HG02678 (cell line): ENCODE measurements at regions not wholly inside any gene's neighbourhood (a gene's known extent, or its start where the extent isn't known, plus 50 kb on each side); places are given as distances from the start of the nearest gene placed in this dataset.

ENCODE experiments used
- ATAC-seq: cut with Tn5 transposase; IDR thresholded peaks from one replicate; pipeline ENCODE4 v1.9.1; 2021; ENCODE audit warnings: mild to moderate bottlenecking, moderate library complexity; ENCODE audit not compliant: unreplicated experiment

DNA sequence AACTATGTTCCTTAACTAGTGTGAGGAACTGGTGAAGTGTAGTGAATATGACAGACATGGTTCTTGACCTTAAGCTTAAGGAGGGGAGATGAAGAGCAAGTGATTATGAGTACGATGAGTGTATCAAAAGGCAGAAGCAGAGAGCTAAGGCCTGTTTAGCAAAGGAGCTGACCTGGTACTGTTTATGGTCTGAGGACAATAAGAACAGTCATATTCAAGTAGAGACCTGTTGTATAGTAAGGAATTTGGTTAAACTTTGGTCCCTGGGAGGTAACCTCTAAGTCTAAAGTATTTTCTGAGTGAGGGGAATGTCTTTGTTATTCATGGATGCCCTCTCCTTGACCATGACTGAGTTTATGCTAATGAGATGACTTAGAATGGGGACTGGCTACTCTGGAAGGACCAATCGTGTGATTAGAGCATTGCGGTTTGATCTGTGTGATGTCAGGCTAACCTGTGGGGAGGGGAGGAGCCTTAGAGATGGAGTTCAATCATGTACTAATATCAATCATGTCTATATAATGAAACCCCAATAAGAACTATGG lies 389.3 kb downstream of the BMP4 start:
- ATAC-seq = no peak

DNA sequence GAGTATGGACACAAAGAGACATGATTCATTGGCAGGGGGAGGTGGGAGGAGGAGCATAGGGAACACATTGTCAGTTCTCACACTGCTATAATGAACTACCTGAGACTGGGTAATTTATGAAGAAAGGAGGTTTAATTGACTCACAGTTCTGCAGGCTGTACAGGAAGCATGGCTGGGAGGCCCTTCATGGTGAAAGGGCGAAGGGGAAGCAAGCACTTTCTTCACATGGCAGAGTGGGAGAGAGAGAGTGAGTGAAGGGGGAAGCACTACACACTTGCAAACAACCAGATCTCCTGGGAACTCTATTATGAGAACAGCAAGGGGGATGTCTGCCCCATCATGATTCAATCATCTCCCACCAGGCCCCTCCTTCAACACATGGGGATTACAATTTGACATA lies 391.8 kb downstream of the BMP4 start:
- ATAC-seq = no peak

DNA sequence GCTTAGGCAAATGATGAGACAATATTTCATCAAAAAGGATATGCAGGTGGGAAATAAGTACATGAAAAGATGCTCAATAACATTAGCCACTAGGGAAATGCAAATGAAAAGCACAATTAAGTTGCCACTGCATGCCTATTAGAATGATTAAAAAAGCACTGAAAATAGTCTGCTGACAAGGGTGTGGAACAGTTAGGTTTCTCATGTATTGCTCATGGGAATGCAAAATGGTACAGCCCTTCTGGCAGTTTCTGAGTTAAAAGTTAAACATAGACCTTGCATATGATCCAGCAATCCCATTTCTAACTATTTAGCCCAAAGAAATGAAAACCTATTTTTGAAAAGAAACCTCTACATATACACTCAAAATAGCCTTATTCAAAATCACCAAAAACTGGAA lies 393.0 kb downstream of the BMP4 start:
- ATAC-seq = no peak

DNA sequence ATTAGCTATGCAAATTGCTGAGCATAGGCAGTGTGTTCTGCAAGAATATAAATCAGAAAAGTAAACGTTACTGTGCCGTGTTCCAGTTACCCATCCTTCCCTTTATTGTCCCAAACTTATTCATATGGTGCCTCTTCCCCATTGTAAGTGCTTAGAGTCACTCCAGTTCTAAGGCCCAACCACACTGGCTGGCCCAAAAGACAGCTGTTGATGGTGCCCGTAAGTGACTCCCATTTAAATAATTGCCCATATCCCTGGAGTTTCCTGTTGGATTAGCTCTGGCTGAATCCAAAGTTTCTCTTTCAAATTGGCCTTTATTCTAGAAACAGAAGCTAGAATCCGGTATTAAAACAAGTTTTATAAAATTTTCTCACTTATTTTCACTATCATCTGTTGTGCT lies 400.1 kb upstream of the DDHD1 start:
- ATAC-seq = no peak

DNA sequence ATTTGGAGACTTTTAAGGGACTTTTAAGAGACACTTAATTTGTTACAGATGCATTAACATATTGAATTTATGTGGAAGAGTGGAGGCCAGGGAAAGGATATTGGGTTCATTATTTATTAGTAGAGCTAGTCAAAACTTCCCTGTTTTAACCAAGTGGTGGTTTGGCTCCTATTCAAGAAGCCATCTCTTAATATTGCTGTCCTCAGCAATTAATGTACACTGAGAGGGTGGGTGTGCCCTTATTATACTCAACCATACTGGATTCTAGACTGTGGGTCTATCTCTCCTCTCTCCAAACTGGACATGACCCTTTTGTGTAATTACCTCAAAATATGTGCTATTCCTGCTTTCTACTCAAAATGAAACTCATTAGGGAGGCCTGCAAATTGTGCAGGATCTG lies 398.7 kb upstream of the DDHD1 start:
- no peak for ATAC-seq

DNA sequence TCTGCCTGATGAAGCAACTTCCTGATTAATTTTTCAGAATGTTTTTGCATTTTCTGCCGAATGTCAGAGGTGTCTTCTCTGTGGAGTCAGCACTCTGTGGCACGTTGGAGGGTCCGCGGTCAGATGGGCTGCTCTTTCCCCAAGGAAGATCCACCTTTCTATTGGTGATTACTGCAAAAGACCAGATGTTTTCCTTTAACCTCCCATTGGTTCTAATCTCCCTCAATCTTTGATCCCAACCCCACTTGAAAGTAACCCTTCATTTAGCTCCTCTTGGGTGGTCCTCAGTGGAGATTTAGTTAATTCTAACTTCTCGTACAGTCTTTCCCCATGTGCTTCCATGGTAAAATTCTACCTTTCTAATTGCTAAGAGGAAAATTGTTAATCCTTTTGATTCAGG lies 397.7 kb upstream of the DDHD1 start:
- ATAC-seq = no peak

DNA sequence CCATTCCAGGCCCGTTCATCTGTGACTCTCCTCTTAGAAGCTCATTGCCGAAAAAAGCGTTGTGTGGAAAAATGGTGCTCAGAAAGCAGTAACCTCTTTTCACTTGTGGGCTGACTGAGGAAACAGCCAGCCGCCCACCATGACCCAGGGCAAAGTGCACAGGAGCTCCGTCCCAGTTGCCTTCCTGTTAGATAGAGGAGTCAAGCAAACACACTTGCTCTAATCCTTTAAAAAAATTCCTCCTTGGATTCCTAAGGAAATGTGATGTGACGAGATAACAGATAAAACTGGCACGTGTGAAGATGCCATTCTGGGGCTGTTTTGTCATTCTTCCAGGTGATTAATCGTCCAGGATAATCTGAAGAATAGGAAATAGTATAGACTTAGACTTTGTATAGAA lies 396.8 kb upstream of the DDHD1 start:
- ATAC-seq = no peak

DNA sequence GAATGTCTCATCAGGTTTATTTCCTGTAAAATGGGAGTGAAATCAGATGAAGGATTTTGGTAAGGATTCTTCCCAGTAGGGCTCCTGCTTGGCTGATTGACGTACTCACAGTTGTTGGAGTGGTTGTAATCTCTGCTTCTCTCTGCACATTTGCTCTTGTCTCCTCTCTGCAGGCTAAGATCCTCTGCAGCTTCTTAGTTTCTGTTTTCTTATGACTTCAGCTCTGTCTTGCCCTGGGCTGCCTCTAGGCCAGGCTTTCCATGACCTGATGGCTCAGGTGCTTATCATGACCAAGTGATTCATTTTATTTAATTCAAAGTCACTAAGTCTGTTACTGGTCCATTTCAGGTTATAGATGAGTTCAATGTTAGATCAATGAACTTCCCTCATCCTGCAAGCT lies 394.5 kb upstream of the DDHD1 start:
- ATAC-seq = no peak

DNA sequence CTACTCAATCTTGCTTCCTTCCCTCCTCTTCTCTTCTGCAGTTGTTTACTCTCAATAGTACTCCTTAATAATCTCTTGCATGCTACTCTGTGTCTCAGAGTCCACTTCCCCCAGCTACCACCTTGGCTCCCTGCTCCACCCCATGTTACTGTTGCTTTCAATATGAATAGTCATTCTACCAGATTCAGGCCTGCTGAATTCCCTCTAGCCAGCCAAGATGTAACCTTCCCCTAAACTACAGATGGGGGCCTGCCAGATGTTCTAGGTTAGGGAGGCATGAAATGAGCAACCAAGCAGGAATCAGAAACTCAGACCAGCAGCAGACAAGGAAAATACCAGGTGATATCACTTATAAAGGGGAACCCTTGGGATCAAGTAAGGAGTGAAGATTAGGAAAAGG lies 392.1 kb upstream of the DDHD1 start:
- peak; percentile 59 for ATAC-seq

DNA sequence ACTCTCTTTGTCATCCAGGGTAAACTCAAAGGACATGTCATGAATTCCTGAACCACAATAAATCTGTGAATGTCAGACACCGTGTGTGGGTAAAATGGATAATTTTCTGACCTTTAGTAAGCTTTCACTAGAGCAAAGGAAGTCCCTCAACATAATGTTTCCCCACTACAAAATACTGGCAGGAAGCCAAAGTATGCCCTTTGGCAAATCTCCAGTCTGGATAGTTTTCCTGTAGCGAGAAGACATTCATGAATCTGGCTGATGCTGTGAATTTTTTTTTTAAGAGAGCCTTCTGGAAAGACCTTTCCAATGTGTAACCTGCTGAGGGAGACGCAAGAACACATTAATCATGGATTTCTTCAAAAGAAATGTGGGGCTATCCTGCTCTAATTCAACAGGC lies 389.6 kb upstream of the DDHD1 start:
- no peak for ATAC-seq

DNA sequence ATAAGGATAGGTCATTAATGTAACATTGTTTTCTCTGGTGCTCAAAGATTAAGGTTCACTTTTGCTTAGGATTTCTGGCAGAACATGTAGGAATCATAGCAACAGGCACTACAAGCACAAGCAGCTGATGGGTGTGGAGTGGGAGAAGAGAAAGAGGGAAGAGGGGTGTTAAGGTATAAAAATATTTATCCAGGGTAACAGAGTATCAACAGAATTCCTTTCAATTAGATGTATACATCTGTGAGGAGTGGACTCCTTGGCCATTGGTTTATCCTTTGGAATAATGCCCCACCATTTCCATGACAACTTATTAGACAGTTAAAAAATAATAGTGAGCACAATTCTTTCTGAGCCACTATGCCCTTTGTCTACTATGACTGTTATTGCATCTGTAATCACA lies 388.3 kb upstream of the DDHD1 start:
- ATAC-seq = no peak

DNA sequence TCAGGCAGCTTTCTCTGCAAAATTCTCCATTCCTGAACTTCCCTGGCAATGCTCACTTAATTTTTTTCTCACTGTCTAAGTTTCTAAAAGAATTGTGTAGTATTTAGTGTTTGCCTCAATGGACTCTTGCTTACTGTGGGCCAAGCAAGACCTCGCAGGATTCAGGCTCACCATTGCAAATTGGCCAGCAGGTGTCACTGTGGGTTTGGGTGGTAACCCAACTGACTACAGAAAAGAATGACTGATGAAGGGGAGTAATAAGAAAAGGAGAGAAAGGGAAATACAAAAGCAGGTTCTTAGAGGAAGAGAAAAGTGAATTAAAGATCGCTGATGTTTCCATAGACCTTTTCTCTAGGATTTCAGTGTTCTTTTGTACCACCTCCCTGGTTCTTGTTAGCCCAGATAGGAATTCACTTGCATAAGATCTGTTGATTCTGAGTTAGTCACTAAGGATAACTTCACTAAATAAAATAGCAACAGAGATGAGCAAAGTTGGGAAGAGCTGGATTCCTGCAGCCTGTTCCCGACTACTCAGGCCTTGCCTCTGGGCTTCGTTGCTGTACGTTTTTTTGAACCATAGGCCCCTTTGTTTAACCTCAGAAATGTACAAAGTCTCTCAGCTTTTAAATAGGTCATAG lies 386.5 kb upstream of the DDHD1 start:
- peak; percentile 67 for ATAC-seq

DNA sequence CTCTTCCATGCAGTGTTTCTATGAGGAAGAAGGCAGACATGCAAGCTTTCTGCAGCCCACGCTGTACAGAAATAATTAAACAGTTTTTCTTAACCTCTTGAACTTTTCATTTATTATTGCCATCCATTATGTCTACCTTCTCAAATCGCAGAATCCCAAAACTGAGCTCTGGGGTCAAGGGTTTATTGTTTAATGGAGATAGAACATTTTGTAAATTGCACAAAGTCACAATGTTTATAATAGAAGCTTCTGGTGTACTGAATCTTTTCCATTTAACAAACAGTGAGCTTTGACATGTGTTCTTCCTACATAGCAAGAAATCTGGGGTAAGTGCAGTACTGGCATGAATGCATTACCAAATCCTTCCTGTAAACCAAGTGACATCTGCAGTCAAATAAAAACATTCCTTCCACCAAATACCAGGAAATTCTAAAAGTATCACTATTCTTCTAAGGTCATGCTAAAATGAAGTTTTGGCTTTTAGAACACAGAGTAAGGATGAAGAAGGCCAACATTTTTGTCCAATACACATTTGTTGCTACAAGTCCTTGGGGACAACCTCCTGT lies 385.3 kb upstream of the DDHD1 start:
- no peak for ATAC-seq

DNA sequence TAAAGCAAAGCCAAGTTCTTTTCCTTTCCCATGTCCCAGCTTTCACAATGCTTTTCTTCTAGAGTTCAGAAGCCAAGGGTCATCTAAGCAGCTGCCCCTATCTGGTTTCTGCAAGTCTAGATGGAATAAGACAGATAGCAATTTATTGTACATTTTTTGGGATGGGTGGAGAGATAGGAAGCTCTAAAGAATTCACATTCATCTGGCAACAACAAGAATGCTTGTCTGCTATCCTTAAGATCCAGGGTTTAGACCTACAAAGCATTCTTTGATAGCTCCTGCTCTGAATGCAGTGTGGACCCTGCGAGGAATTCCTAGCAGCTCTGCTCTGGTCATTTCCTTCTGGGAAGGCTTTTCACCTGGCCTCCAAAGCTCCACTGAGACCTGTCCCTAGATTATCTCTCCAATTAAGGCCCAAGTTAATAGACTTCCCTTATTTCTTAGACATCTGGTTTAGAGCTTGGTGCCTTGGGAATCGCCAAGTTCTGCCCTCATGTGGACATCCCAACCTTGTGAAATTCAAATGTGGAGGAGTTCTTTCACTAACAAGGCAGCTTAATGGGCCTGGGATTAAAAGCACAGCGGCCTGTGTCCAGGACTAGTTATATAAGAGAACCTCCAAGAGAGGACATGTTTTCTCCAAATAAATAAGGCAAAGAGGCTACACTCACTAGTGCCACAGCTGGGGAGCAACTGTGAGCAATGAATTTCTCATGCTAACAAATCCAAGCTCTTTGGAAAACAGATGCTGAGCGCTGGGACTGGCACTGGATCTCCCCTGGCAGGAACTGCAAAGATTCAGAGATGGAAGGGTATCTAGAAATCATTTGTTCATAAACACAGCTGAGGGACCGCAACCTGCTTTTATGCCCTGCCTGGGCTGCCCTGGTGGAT lies 384.5 kb upstream of the DDHD1 start:
- ATAC-seq = no peak

DNA sequence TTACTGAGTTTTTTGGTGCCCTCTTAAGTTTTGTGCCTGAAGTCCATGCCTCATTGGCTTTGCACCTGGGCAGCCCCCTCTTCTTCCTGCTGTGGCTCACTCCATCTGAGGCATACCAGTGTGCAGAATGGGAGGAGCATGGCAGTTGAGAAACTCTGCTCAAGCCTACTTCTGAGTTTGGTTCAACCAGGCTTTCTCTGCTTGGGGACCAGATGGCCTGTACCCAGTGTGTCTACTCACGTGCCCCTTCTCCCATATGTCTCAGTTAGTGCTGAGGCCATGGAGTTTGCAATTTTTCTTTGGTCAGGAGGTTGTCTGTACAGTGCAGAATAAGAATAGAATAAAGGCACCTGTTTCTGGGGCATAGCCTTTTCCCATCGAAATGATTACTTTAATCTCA lies 383.3 kb upstream of the DDHD1 start:
- no peak for ATAC-seq

DNA sequence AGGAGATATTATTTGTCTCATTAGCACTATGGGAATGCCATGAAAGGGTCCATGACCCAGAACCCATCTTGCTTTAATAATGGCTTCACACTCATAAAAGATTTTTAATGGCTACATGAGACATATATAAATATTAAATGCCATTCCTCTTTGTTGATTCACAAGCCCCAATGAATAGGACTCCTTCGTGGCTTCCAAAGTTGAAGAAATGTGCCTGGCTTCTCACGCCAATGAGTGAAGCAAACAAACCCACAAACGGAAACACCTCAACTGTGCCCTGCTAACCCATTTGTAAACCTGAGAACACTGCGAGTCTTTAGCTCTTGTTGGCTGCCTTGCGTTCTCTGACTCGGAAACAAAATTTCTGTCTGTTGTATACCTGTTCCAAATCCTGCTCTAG lies 381.7 kb upstream of the DDHD1 start:
- ATAC-seq = no peak

DNA sequence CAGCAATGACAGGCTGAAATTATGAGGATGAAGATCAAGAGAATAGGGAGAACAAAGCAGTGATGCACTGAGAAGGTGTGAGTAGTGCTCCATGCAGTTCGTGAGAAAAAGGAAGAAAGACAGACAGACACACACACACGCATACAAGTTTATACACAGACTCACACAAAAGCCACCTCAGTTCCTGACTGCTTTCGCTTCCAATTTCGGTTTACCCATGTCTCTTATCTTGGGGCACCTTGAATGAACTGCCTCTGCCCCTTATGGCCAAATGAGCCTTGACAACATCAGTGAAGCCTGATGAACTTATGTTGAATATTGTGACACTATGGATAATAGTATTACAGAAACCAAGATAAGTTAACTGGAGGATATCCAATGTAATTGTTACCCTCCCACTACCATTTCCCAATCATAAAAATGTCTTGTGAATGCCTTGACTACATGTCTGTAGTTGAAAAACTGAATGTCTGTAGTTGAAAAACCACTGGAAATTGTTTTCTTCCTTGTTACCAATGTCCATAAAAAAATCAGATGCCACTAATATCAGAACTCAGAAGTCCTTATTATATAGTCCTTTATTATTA lies 380.4 kb upstream of the DDHD1 start:
- ATAC-seq = no peak

DNA sequence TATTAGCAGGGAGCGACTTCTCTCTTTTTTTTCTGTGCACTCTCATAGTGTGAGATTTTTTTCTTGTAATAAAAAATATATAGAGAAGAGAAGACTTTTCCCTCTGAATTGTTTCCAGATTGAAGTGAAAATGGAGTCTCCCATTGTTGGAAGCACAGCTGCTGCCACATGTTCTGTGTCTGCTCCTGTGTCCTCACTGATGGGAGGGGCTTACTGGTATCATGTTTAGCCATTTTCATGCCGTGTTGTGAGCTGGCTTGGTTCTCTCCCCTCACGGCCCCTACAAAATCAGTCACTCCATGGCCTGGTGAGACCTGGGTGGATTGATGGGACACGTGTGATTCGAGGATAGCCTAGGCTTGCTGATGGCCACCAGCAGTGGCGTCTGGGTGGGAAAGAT lies 379.7 kb upstream of the DDHD1 start:
- no peak for ATAC-seq

DNA sequence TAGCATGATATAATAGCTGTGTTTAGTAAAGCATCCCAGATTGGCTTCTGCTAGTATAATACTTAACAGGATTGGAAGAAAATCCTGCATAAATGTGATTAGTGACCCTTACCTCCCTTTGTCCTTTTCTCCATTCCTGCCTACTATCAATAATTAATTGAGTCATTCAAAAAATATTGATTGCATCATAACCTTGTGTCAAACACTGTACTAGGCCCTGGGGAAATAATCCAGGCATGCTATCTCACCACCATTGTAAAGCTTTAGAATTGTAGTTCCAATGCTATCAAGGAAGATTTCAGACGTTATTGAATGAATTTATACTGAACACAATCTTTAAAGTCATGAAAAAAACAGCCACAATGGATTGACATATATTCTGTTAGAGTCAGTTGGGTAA lies 378.6 kb upstream of the DDHD1 start:
- ATAC-seq = no peak

DNA sequence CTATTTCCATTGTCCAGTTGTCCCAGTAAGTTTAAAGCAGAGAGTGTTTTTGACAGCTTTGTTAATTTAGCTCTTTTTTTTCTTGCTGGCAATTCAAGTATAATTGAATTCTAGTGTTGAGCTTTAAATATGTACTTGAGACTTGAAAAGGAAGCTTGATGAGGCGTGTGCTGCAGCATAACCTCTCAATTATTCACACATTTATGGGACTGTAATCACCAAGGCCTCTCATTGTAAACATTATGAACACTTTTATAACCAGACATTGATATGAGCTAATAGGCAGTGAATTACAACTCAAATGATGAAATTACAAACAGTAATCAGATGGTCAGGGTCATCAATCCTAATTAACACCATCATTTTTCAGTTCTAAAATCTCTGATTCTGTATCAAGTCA lies 378.0 kb upstream of the DDHD1 start:
- no peak for ATAC-seq

DNA sequence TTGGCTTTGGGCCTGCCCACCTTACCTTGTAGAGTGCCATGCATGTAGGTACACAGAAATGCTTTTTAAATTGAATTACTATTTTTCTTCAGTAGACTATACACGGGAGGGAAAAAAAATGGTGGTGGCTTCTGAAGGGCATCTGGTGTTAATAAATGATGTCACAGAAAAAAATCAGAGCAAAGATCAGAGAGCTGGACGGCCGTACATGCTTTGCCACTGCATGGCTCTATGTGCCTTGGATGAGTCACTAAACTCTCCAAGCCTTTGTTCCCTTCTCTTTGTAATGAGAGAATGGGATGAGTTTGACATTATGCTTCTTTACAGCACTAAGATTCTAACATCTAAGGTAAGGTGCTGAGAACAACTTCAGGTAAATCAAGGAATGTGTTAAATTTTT lies 376.4 kb upstream of the DDHD1 start:
- ATAC-seq = no peak
